ENCODE measurements at regions not wholly inside any gene's neighbourhood (a gene's known extent, or its start where the extent isn't known, plus 50 kb on each side); places are given as distances from the start of the nearest gene placed in this dataset.
"Not testable (repeated sequence)": the region's sequence is repeated elsewhere in the genome, so short reads cannot be mapped to it uniquely, and the experiment has no call there.

GRCh38 chr15:91625506-91625905 is 228.0 kb upstream of the SLCO3A1 start:
- no peak for DNase-seq

- DNase-seq = no peak
Observed at GRCh38 chr15:91627473-91628278, 225.8 kb upstream of the SLCO3A1 start.

GRCh38 chr15:91630090-91630489 is 223.4 kb upstream of the SLCO3A1 start:
- DNase-seq = no peak

GRCh38 chr15:91632176-91632575 is 221.3 kb upstream of the SLCO3A1 start:
- no peak for DNase-seq

GRCh38 chr15:91632981-91633380 is 220.5 kb upstream of the SLCO3A1 start:
- DNase-seq = no peak

GRCh38 chr15:91634179-91634578 is 219.3 kb upstream of the SLCO3A1 start:
- DNase-seq = no peak

- no peak for DNase-seq
Observed at GRCh38 chr15:91635080-91635479, 218.4 kb upstream of the SLCO3A1 start.

GRCh38 chr15:91635641-91636040 is 217.9 kb upstream of the SLCO3A1 start:
- no peak for DNase-seq

- no peak for DNase-seq
Observed at GRCh38 chr15:91649016-91649415, 204.5 kb upstream of the SLCO3A1 start.

GRCh38 chr15:91649831-91650321 is 203.6 kb upstream of the SLCO3A1 start:
- no peak for DNase-seq

GRCh38 chr15:91651251-91651650 is 202.3 kb upstream of the SLCO3A1 start:
- no peak for DNase-seq

- DNase-seq = no peak
Observed at GRCh38 chr15:91652610-91653207, 200.8 kb upstream of the SLCO3A1 start.

GRCh38 chr15:91655563-91656290 is 197.8 kb upstream of the SLCO3A1 start:
- not testable (repeated sequence) for DNase-seq

- no peak for DNase-seq
Observed at GRCh38 chr15:91660174-91660649, 193.3 kb upstream of the SLCO3A1 start.

GRCh38 chr15:91664224-91664836 is 189.2 kb upstream of the SLCO3A1 start:
- DNase-seq = no peak

GRCh38 chr15:91665212-91665611 is 188.3 kb upstream of the SLCO3A1 start:
- no peak for DNase-seq

- no peak for DNase-seq
Observed at GRCh38 chr15:91668370-91668769, 185.1 kb upstream of the SLCO3A1 start.

- DNase-seq = no peak
Observed at GRCh38 chr15:91670108-91670507, 183.4 kb upstream of the SLCO3A1 start.

- DNase-seq = no peak
Observed at GRCh38 chr15:91678003-91678402, 175.5 kb upstream of the SLCO3A1 start.

GRCh38 chr15:91679447-91679846 is 174.1 kb upstream of the SLCO3A1 start:
- DNase-seq = no peak

- DNase-seq = no peak
Observed at GRCh38 chr15:91685436-91685835, 168.1 kb upstream of the SLCO3A1 start.

GRCh38 chr15:91688811-91689210 is 164.7 kb upstream of the SLCO3A1 start:
- DNase-seq = no peak

GRCh38 chr15:91689377-91689776 is 164.1 kb upstream of the SLCO3A1 start:
- DNase-seq = no peak
